NCI-H146 treated with DMSO at 0.1 percent for 48 hours (cell line): ENCODE measurements at regions not wholly inside any gene's neighbourhood (a gene's known extent, or its start where the extent isn't known, plus 50 kb on each side); places are given as distances from the start of the nearest gene placed in this dataset.
"Not testable (repeated sequence)": the region's sequence is repeated elsewhere in the genome, so short reads cannot be mapped to it uniquely, and the experiment has no call there.

Experiments used
- DNase-seq: peaks from one replicate; lab custom pipeline; 2025; ENCODE audit not compliant: unreplicated experiment; lab: John Stamatoyannopoulos, UW

- DNase-seq = no peak
Observed at GRCh38 chr6:131336596-131336995, 201.3 kb downstream of the AKAP7 start.

- DNase-seq = not testable (repeated sequence)
Observed at GRCh38 chr6:131346896-131347295, 211.6 kb downstream of the AKAP7 start.

GRCh38 chr6:131348572-131348971 lies 213.3 kb downstream of the AKAP7 start:
- no peak for DNase-seq

- DNase-seq = no peak
Observed at GRCh38 chr6:131349199-131349598, 213.9 kb downstream of the AKAP7 start.

GRCh38 chr6:131353106-131353505 lies 217.8 kb downstream of the AKAP7 start:
- no peak for DNase-seq

- DNase-seq = no peak
Observed at GRCh38 chr6:131353876-131354275, 218.6 kb downstream of the AKAP7 start.

- DNase-seq = no peak
Observed at GRCh38 chr6:131354356-131354755, 218.7 kb upstream of the ARG1 start.

GRCh38 chr6:131356161-131356560 lies 216.9 kb upstream of the ARG1 start:
- no peak for DNase-seq

- no peak for DNase-seq
Observed at GRCh38 chr6:131357501-131357900, 215.5 kb upstream of the ARG1 start.

GRCh38 chr6:131362070-131362469 lies 211.0 kb upstream of the ARG1 start:
- no peak for DNase-seq

- DNase-seq = no peak
Observed at GRCh38 chr6:131362696-131363095, 210.3 kb upstream of the ARG1 start.

- no peak for DNase-seq
Observed at GRCh38 chr6:131363947-131364834, 208.8 kb upstream of the ARG1 start.

- DNase-seq = peak; percentile 34
Observed at GRCh38 chr6:131366223-131366622, 206.8 kb upstream of the ARG1 start.

GRCh38 chr6:131367206-131367873 lies 205.7 kb upstream of the ARG1 start:
- peak; percentile 25 for DNase-seq

GRCh38 chr6:131368198-131368911 lies 204.7 kb upstream of the ARG1 start:
- DNase-seq = peak; percentile 99

GRCh38 chr6:131372535-131372934 lies 200.5 kb upstream of the ARG1 start:
- DNase-seq = no peak

- DNase-seq = no peak
Observed at GRCh38 chr6:131377112-131377705, 195.8 kb upstream of the ARG1 start.

GRCh38 chr6:131378874-131379273 lies 194.2 kb upstream of the ARG1 start:
- DNase-seq = no peak

- DNase-seq = no peak
Observed at GRCh38 chr6:131379948-131380347, 193.1 kb upstream of the ARG1 start.

- DNase-seq = peak; percentile 87
Observed at GRCh38 chr6:131381052-131381708, 191.8 kb upstream of the ARG1 start.

- DNase-seq = peak; percentile 70
Observed at GRCh38 chr6:131381709-131382093, 191.3 kb upstream of the ARG1 start.
